ENCODE measurements at regions not wholly inside any gene's neighbourhood (a gene's known extent, or its start where the extent isn't known, plus 50 kb on each side); places are given as distances from the start of the nearest gene placed in this dataset.
"Not testable (repeated sequence)": the region's sequence is repeated elsewhere in the genome, so short reads cannot be mapped to it uniquely, and the experiment has no call there.

DNA sequence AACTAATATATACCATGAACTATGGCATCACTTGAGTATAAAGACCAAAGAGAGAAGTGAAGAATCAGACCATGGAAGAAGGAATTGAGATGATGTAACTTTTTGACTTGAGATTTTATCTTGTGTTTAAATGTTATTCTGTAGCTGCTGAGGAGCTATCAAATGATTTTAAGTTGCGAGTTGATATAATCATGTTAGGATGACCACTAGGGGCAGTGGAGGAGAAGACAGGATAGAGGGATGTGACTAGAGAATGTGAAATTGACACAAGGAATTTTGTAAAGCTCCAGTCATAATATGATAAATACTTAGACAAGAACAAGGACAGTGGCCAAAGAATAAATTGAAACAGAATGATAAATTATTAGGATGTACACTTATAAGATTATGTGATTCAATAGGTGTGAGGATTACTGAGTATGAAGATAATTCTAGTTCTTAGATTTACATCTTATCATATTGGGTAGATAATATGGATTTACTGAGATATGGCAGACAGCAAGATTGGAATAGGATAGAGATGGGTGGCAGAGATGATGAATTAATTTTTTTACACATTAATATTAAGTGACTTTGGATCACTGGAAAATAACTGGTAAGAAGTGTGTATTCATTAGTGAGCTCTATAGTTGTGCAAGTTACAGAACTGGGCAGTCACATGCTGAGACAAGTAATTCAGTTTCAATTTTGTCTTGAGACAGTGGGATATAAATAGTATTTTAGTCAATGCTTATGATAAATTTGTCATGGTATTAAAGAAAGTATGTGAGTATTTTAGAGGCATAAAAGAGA is 816.0 kb upstream of the PCDH10 start:
- peaks cover 11% of the 10 kb centered on the region for H3K9me3 Mint-ChIP-seq (ENCODE audit: low read depth)
- H3K27me3 Mint-ChIP-seq, result no peaks in the 10 kb centered on the region
- no peaks in the 10 kb centered on the region for H3K36me3 Mint-ChIP-seq
- H3K27ac Mint-ChIP-seq, result no peak overlapping the region
- no peak overlapping the region for H3K4me3 Mint-ChIP-seq
- H3K4me1 Mint-ChIP-seq (ENCODE audit: low read depth), result no peaks in the 10 kb centered on the region

DNA sequence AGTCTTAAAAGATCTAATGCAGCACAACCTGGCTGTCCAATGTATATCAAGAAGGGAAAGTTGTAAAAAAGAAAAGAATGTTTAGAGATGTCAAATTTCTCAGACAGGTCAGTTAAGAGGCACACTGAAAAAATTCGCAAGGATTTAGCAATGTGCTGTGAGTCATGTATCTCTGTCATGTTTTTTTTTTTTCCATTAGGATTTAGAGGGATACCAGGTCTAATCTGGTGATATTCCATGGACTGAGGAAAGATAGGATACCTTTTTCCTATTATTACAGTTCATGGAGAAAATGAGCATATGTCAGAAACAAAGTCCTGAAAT is 815.4 kb upstream of the PCDH10 start:
- Mint-ChIP-seq H3K9me3 (ENCODE audit: low read depth) (peaks cover 15% of the 10 kb centered on the region), H3K4me3 (no peak overlapping the region)

DNA sequence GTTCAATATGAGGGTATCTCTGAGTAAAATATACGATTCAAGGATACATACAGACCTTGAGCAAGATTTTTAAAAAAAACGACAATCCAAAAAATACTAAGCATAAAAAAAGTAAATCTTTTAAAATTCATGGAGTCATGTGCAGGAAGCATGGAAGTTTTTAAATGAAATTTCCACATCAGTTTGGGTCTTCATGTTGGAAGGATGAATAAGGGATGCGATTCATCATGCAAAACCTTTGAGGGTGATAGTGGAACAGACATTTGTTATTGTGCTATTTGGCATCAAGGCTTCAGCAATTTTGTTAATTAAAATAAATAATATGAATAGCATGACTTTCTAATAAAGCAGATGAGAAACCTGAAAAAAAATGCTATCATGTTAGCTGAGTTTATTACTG is 815.0 kb upstream of the PCDH10 start:
- no peak overlapping the region for H3K4me3 Mint-ChIP-seq
- peaks cover 15% of the 10 kb centered on the region for H3K9me3 Mint-ChIP-seq (ENCODE audit: low read depth)
- no peaks in the 10 kb centered on the region for H3K27me3 Mint-ChIP-seq
- H3K4me1 Mint-ChIP-seq (ENCODE audit: low read depth), result no peaks in the 10 kb centered on the region
- H3K36me3 Mint-ChIP-seq, result no peaks in the 10 kb centered on the region
- no peak overlapping the region for H3K27ac Mint-ChIP-seq

More for the DNA sequence above, 815.4 kb upstream of the PCDH10 start:
- Mint-ChIP-seq H3K27ac (no peak overlapping the region), H3K4me1 (ENCODE audit: low read depth) (no peaks in the 10 kb centered on the region), H3K27me3 (no peaks in the 10 kb centered on the region), H3K36me3 (no peaks in the 10 kb centered on the region)

DNA sequence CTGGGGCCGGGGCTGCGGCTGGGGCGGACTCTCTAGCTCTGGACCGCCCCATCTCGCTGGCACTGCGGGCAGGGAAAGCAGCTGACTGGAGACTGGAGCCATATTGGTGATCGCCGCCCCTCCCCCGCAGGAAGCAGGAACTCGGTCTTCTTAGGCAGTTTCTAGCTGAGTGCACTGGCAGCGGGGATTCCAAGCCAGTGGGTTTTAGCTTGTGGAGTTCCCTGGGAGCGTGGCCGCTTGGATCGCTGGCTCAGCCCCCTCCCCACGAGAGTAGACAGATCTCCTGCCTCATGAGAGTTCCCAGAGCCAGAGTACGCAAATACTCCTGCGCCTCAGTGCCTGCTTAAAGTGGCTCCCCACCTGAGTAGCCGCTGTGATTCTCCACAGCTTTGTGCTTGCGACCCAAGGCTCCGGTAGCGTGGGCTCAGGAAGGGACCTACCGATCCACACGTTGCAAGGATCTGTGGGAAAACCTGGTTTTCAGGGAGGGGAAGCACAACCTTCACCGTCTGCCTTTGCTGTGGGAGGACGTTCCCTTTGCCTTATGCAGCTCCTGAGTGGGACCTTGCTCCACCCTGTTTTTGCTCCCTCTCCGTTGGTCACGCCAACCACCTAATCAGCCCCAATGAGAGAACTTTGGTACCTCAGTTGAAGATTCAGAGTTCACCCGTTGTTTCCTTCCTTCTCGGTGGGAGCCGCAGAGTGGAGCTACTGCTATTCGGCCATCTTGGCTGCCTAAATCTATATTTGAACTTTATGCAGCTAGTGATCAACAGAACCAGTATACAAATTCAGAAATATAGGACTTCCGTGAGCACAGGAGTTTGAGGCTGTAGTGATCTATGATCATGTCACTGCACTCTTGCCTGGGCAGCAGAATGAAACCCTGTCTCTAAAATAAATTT is 803.9 kb upstream of the PCDH10 start:
- Mint-ChIP-seq H3K4me1 (ENCODE audit: low read depth) (no peaks in the 10 kb centered on the region), H3K36me3 (no peaks in the 10 kb centered on the region), H3K4me3 (no peak overlapping the region), H3K27ac (no peak overlapping the region), H3K27me3 (no peaks in the 10 kb centered on the region), H3K9me3 (ENCODE audit: low read depth) (peaks cover 4% of the 10 kb centered on the region)

DNA sequence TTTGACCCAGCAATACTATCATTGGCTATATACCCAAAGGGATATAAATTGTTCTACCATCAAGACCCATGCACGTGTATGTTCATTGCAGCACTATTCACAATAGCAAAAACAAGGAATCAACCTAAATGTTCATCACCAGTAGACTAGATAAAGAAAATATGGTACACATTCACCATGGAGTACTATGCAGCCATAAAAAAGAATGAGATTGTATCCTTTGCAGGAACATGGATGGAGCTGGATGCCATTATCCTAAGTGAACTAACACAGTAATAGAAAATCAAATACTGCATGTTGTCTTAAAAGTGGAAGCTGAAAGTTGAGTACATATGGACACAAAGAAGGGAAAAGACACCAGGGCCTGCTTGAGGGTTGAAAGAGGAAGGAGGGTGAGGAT is 803.1 kb upstream of the PCDH10 start:
- H3K9me3 Mint-ChIP-seq (ENCODE audit: low read depth), result peaks cover 4% of the 10 kb centered on the region
- H3K4me3 Mint-ChIP-seq, result no peak overlapping the region
- no peak overlapping the region for H3K27ac Mint-ChIP-seq
- no peaks in the 10 kb centered on the region for H3K27me3 Mint-ChIP-seq
- no peaks in the 10 kb centered on the region for H3K36me3 Mint-ChIP-seq
- no peaks in the 10 kb centered on the region for H3K4me1 Mint-ChIP-seq (ENCODE audit: low read depth)

DNA sequence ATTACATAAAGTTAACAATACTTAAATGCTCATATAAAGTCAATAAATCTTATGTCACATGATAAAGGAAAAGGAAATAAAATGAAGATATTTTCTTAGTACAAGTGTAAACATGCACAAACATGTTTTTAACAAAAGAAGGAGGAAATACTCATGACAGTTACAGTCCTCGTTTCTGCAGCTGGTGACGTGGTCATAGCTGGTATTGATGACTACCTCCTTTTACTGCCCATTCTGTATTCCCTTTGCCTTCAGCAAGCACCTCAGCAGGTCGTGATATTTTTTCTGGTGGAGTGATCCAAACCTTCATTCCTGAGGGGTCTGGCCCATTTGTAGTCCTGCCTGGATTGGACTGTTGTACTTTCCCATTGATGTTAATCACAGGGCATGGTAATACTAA is 797.5 kb upstream of the PCDH10 start:
- not testable (repeated sequence) for H3K4me1 Mint-ChIP-seq (ENCODE audit: low read depth); H3K27ac Mint-ChIP-seq; H3K36me3 Mint-ChIP-seq; H3K27me3 Mint-ChIP-seq; H3K4me3 Mint-ChIP-seq
- H3K9me3 Mint-ChIP-seq (ENCODE audit: low read depth), result peaks cover 12% of the 10 kb centered on the region

DNA sequence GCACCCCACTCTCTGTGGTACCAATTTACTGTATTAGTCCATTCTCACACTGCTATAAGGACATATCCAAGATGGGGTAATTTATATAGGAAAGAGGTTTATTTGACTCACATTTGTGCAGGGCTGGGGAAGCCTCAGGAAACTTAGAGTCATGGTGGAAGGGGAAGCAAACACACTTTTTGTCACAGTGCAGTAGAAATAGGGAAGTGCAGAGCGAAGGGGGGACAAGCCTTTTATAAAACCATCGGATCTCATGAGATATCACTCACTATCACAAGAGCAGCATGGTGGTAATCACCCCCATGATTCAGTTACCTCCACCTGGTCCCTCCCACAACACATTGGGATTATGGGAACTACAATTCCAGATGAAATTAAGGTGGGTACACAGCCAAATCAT is 766.9 kb upstream of the PCDH10 start:
- Mint-ChIP-seq H3K27me3 (no peaks in the 10 kb centered on the region), H3K36me3 (no peaks in the 10 kb centered on the region), H3K9me3 (ENCODE audit: low read depth) (peaks cover 7% of the 10 kb centered on the region), H3K27ac (no peak overlapping the region), H3K4me1 (ENCODE audit: low read depth) (no peaks in the 10 kb centered on the region), H3K4me3 (no peak overlapping the region)

DNA sequence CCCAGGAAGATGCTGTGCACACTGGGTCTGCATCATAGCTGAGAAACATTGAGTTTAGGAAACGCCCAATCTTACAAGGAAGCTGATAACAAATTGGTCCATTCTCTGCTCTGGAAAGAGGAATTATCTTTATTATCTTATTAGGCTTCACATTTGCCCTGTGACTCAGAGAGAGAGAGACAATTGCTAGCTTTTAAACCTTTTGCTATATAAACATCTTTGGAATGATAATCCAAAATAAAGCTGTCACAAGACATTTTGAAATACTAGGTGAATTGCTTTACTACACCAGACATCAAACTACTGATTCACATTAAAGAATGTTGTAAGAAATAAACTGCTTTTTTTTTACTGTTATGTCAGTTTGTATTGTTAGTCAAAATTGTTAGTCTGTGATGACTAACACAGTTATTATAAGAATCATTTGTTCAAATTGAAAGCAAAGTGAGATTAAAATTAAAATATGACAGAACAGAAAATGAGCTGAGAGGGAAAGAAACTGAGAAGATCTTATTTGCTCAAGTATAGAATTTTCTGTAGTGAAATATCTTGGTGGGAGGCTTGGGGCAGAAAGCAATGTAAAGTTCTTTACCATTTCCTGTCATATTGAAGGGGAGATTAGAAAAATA is 765.4 kb upstream of the PCDH10 start:
- H3K27me3 Mint-ChIP-seq, result no peaks in the 10 kb centered on the region
- peaks cover 7% of the 10 kb centered on the region for H3K9me3 Mint-ChIP-seq (ENCODE audit: low read depth)
- no peaks in the 10 kb centered on the region for H3K36me3 Mint-ChIP-seq
- no peak overlapping the region for H3K27ac Mint-ChIP-seq
- H3K4me3 Mint-ChIP-seq, result no peak overlapping the region
- H3K4me1 Mint-ChIP-seq (ENCODE audit: low read depth), result no peaks in the 10 kb centered on the region

DNA sequence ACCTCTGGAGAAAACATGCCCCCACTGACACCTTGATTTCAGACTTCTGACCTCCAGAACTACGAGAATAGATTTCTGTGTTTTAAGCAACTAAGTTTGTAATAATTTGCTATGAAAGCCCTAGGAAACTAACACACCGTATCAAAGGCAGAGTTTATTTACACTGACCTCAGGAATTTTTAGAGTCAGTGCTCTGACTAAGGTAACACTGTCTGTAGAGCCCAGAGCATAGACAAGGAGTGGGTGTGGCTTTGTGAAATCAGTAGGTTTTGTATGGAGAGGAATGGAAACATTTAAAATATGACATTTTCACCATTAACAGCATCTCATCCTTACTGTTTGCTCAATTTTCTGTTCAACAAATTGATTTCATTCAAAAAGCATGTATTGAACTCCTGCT is 764.4 kb upstream of the PCDH10 start:
- Mint-ChIP-seq H3K9me3 (ENCODE audit: low read depth) (peaks cover 10% of the 10 kb centered on the region), H3K27ac (no peak overlapping the region), H3K36me3 (no peaks in the 10 kb centered on the region), H3K4me1 (ENCODE audit: low read depth) (no peaks in the 10 kb centered on the region), H3K27me3 (no peaks in the 10 kb centered on the region), H3K4me3 (no peak overlapping the region)

DNA sequence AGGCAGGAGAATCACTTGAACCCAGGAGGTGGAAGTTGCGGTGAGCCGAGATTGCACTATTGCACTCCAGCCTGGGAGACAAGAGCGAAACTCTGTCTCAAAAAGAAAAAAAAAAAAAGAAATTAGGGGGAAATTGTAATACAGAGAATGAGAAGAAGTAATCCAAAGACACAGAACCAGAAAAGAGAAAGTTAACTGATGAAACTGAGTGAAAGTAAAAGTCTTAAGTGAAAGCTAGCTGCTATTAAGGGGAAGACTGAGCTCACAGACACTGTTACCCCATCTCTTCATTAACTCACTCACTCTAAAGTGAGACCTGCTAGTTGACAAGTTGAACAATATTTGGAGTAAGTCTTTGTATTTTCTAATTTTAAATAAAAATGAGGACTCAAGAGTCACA is 763.0 kb upstream of the PCDH10 start:
- no peaks in the 10 kb centered on the region for H3K4me1 Mint-ChIP-seq (ENCODE audit: low read depth)
- H3K36me3 Mint-ChIP-seq, result no peaks in the 10 kb centered on the region
- no peak overlapping the region for H3K4me3 Mint-ChIP-seq
- no peak overlapping the region for H3K27ac Mint-ChIP-seq
- no peaks in the 10 kb centered on the region for H3K27me3 Mint-ChIP-seq
- peaks cover 10% of the 10 kb centered on the region for H3K9me3 Mint-ChIP-seq (ENCODE audit: low read depth)

DNA sequence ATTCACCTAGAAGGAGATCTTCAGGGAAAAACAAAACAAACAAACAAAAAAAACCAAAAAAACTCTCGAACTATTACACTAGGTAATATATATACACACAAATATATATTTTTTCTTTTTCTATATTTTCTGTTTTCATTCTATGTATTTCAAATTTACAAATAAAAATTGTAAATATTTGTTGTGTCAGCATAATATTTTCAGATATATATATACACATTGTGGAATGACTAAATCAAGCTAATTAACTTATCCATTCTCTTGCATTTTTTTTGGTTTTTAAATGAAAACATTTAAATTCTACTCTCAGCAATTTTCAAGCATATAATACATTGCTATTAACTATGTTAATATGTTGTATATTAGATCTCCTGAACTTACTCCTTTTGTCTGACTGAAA is 762.0 kb upstream of the PCDH10 start:
- H3K36me3 Mint-ChIP-seq, result no peaks in the 10 kb centered on the region
- H3K9me3 Mint-ChIP-seq (ENCODE audit: low read depth), result peaks cover 10% of the 10 kb centered on the region
- H3K27ac Mint-ChIP-seq, result no peak overlapping the region
- no peaks in the 10 kb centered on the region for H3K4me1 Mint-ChIP-seq (ENCODE audit: low read depth)
- H3K4me3 Mint-ChIP-seq, result no peak overlapping the region
- H3K27me3 Mint-ChIP-seq, result no peaks in the 10 kb centered on the region

DNA sequence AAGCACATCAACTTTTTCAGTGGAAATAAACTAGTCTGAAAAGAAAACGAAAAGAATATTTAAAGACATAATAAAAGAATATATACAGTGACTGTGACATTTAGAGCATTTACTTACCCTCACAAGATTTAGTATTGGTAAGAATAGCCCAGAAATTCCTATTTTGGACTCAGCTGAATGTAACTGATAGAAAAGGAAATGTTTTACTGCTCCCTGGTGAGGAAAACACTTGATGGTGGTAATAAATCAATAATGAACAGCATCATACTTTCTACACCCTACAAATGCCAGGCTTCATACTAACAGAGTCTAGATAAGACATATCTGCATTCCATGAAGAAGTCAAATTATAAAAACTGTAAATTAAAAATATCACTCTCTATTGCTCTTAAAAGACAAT is 753.5 kb upstream of the PCDH10 start:
- Mint-ChIP-seq H3K9me3 (ENCODE audit: low read depth) (no peaks in the 10 kb centered on the region), H3K27ac (no peak overlapping the region), H3K36me3 (no peaks in the 10 kb centered on the region), H3K4me3 (no peak overlapping the region), H3K4me1 (ENCODE audit: low read depth) (no peaks in the 10 kb centered on the region), H3K27me3 (no peaks in the 10 kb centered on the region)

DNA sequence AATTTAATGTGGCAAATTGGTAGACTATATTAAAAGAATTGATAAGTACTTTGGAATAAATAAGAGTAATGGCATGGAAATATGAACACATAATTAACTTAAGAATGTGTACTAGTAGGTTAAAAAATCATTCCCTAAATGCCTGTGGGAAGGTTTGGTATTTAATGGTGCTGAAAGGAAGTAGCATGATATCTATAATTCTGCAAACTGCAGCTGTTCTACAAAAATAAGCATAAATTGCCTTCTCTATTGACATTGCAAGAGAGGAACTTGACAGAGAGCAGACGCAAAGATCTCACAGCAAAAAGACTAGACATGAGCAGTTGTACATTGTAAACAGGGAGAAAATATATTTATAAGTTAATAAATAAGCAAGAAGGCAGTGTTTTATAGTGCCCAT is 752.5 kb upstream of the PCDH10 start:
- no peak overlapping the region for H3K4me3 Mint-ChIP-seq
- no peaks in the 10 kb centered on the region for H3K4me1 Mint-ChIP-seq (ENCODE audit: low read depth)
- H3K27me3 Mint-ChIP-seq, result no peaks in the 10 kb centered on the region
- H3K9me3 Mint-ChIP-seq (ENCODE audit: low read depth), result no peaks in the 10 kb centered on the region
- no peak overlapping the region for H3K27ac Mint-ChIP-seq
- no peaks in the 10 kb centered on the region for H3K36me3 Mint-ChIP-seq

DNA sequence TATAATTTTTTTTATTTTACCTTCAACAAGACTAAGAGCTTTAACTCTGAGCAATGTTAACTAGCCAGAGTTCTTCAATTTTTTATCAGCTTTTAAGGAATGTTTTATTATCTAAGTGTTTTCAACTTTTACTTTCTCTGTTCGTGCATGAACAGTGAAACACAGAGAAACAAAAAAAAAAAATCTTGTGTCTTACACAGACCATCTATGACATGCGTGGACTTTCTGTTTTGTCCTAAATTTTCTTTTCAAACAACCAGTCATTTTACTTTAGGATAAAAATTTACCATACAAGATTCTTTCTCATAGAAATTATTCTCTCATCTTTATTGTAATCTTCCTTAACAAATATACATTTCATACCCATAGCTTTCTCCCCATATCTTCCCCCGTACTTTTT is 731.9 kb upstream of the PCDH10 start:
- no peaks in the 10 kb centered on the region for H3K4me1 Mint-ChIP-seq (ENCODE audit: low read depth)

DNA sequence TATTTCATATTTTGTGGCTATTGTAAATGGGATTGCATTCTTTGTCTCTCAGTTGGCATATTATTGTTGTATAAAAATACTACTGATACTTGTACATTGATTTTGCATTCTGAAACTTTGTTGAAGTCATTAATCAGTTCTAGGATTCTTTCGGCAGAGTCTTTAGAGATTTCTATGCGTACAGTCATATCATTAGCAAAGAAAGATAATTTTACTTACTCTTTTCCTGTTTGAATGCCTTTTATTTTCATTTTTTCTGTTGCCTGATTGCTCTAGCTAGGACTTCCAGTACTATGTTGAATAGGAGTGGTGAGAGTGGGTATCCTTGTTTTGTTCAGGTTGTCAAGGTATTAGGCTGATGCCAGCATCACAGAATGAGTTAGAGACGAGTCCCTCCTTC is 722.0 kb upstream of the PCDH10 start:
- peaks cover 9% of the 10 kb centered on the region for H3K9me3 Mint-ChIP-seq (ENCODE audit: low read depth)
- no peaks in the 10 kb centered on the region for H3K27me3 Mint-ChIP-seq
- H3K36me3 Mint-ChIP-seq, result no peaks in the 10 kb centered on the region
- H3K27ac Mint-ChIP-seq, result no peak overlapping the region
- H3K4me1 Mint-ChIP-seq (ENCODE audit: low read depth), result no peaks in the 10 kb centered on the region
- H3K4me3 Mint-ChIP-seq, result no peak overlapping the region

More for the DNA sequence above, 731.9 kb upstream of the PCDH10 start:
- Mint-ChIP-seq H3K9me3 (ENCODE audit: low read depth) (peaks cover 12% of the 10 kb centered on the region), H3K4me3 (no peak overlapping the region), H3K27me3 (no peaks in the 10 kb centered on the region), H3K36me3 (no peaks in the 10 kb centered on the region), H3K27ac (no peak overlapping the region)

Measured in activated naive CD8-positive, alpha-beta T cell (primary cell).